PC-9 (cell line): ENCODE measurements at regions not wholly inside any gene's neighbourhood (a gene's known extent, or its start where the extent isn't known, plus 50 kb on each side); places are given as distances from the start of the nearest gene placed in this dataset.

Source experiments
- BruUV-seq: library from RNA; stranded (reverse); fragments of 400-500 nt; replicated peaks from 2 replicates; lab custom pipeline; 2021; lab: Mats Ljungman, UMichigan
- CTCF ChIA-PET: fragments of 300-600 bp; sonication (Branson Sonifier 250); formaldehyde crosslinking; loops from one replicate; lab custom pipeline; 2022; ENCODE audit warnings: antibody characterized with exemption; lab: Charles Lee
- POLR2A ChIA-PET: fragments of 300-600 bp; sonication (Branson Sonifier 250); formaldehyde crosslinking; loops from one replicate; lab custom pipeline; 2022; ENCODE audit warnings: antibody characterized with exemption; ENCODE audit not compliant: unreplicated experiment; lab: Charles Lee
- DNase-seq, 2 experiments: peaks; one replicate each; pipeline versions ENCODE4 v3.0.0 to v3.0.0-alpha.2; 2015 to 2022; ENCODE audit warnings: mixed read lengths in 1 of 2
- H2AFZ ChIP-seq: fragments of 200-600 bp; sonication (generic); 2 replicates; pipeline ENCODE4 v1.8.1; 2017; ENCODE audit warnings: antibody characterized with exemption
- H3F3A ChIP-seq: fragments of 200-600 bp; sonication (generic); 2 replicates; pipeline ENCODE4 v1.8.1; 2017; ENCODE audit warnings: antibody characterized with exemption, mild to moderate bottlenecking, low read depth; ENCODE audit not compliant: insufficient read depth
- H3K27ac ChIP-seq: fragments of 200-600 bp; sonication (generic); 2 replicates; pipeline ENCODE4 v1.6.1; 2016; ENCODE audit warnings: mixed run types
- H3K27me3 ChIP-seq: fragments of 200-600 bp; sonication (generic); 2 replicates; pipeline ENCODE4 v1.6.1; 2016; ENCODE audit warnings: low read depth, mixed run types; ENCODE audit not compliant: insufficient read depth
- H3K36me3 ChIP-seq: fragments of 200-600 bp; sonication (generic); 2 replicates; pipeline ENCODE4 v1.6.1; 2016; ENCODE audit warnings: low read depth, mixed run types
- H3K4me1 ChIP-seq: fragments of 200-600 bp; sonication (generic); replicated peaks from 2 replicates; pipeline ENCODE4 v1.6.1; 2016; ENCODE audit warnings: mixed run types; ENCODE audit not compliant: insufficient read depth
- H3K4me2 ChIP-seq: fragments of 200-600 bp; sonication (generic); 2 replicates; pipeline ENCODE4 v1.6.1; 2017; ENCODE audit warnings: mixed run types
- H3K4me3 ChIP-seq: fragments of 200-600 bp; sonication (generic); 2 replicates; pipeline ENCODE4 v1.6.1; 2016; ENCODE audit warnings: mixed run types
- H3K79me2 ChIP-seq: fragments of 200-600 bp; sonication (generic); 2 replicates; pipeline ENCODE4 v1.6.1; 2017; ENCODE audit warnings: low read depth, mixed run types
- H3K9me2 ChIP-seq: fragments of 200-600 bp; sonication (generic); 2 replicates; pipeline ENCODE4 v1.8.1; 2017; ENCODE audit warnings: mild to moderate bottlenecking; ENCODE audit not compliant: insufficient read depth
- H3K9me3 ChIP-seq: fragments of 200-600 bp; sonication (generic); 2 replicates; pipeline ENCODE4 v1.8.1; 2016; ENCODE audit warnings: low read depth; ENCODE audit not compliant: insufficient read depth
- H4K20me1 ChIP-seq: fragments of 200-600 bp; sonication (generic); 2 replicates; pipeline ENCODE4 v1.8.1; 2017; ENCODE audit not compliant: insufficient read depth
- CTCF ChIP-seq: fragments of 200-600 bp; sonication (generic); conservative IDR thresholded peaks from 2 replicates; pipeline ENCODE4 v1.6.1; 2017; ENCODE audit warnings: mixed run types, antibody characterized with exemption, mild to moderate bottlenecking, moderate library complexity
- EZH2 ChIP-seq: fragments of 200-600 bp; sonication (generic); IDR thresholded peaks from 2 replicates; pipeline ENCODE4 v1.8.0; 2017; ENCODE audit warnings: antibody characterized with exemption, low read depth
- intact Hi-C: fragments of 100-400 bp; cut with micrococcal nuclease; formaldehyde crosslinking; loops from one replicate; pipeline ENCODE4 v1.10.0; 2022; ENCODE audit not compliant: unreplicated experiment

GRCh38 chr12:18898470-18898869 is 160.6 kb downstream of the CAPZA3 start:
- H3K27me3 ChIP-seq: no peaks in the 10 kb centered on the region
- H2AFZ ChIP-seq: no peak overlapping the region
- H3K27ac ChIP-seq: no peak overlapping the region
- H4K20me1 ChIP-seq: no peaks in the 10 kb centered on the region
- H3K4me2 ChIP-seq: no peak overlapping the region
- no TSS peak for BruUV-seq
- intact Hi-C loops: no loop called here
- TF ChIP-seq EZH2: no peak
- TF ChIP-seq CTCF: no peak
- H3F3A ChIP-seq: no peaks in the 10 kb centered on the region
- H3K9me2 ChIP-seq: no peaks in the 10 kb centered on the region
- no peak for DNase-seq
- H3K36me3 ChIP-seq: no peaks in the 10 kb centered on the region
- ChIA-PET POLR2A (no interaction called here), CTCF (no interaction called here)
- H3K9me3 ChIP-seq: no peaks in the 10 kb centered on the region
- no peak overlapping the region for H3K4me3 ChIP-seq
- H3K79me2 ChIP-seq: no peaks in the 10 kb centered on the region
- no peaks in the 10 kb centered on the region for H3K4me1 ChIP-seq

GRCh38 chr12:18899162-18899561 is 161.2 kb downstream of the CAPZA3 start:
- CTCF ChIA-PET: no interaction called here
- intact Hi-C loops: no loop called here

GRCh38 chr12:18899678-18900317 is 161.9 kb downstream of the CAPZA3 start:
- DNase-seq: no peak
- no peak overlapping the region for H3K27ac ChIP-seq
- no peak overlapping the region for H3K4me3 ChIP-seq
- H3K4me2 ChIP-seq: no peak overlapping the region
- H3F3A ChIP-seq: no peaks in the 10 kb centered on the region
- ChIA-PET CTCF (no interaction called here), POLR2A (no interaction called here)
- no peaks in the 10 kb centered on the region for H3K4me1 ChIP-seq
- H2AFZ ChIP-seq: no peak overlapping the region
- H3K9me3 ChIP-seq: no peaks in the 10 kb centered on the region
- no TSS peak for BruUV-seq
- no peaks in the 10 kb centered on the region for H3K36me3 ChIP-seq
- H4K20me1 ChIP-seq: no peaks in the 10 kb centered on the region
- no peak for TF ChIP-seq CTCF
- no peak for TF ChIP-seq EZH2
- H3K27me3 ChIP-seq: no peaks in the 10 kb centered on the region
- intact Hi-C loops: no loop called here
- H3K9me2 ChIP-seq: no peaks in the 10 kb centered on the region
- H3K79me2 ChIP-seq: no peaks in the 10 kb centered on the region

More at GRCh38 chr12:18899162-18899561, 161.2 kb downstream of the CAPZA3 start:
- Histone ChIP-seq H3K36me3 (no peaks in the 10 kb centered on the region), H4K20me1 (no peaks in the 10 kb centered on the region), H3K4me1 (no peaks in the 10 kb centered on the region), H3K27ac (no peak overlapping the region), H3K9me3 (no peaks in the 10 kb centered on the region), H3K27me3 (no peaks in the 10 kb centered on the region), H3K79me2 (no peaks in the 10 kb centered on the region), H3K9me2 (no peaks in the 10 kb centered on the region), H3K4me2 (no peak overlapping the region), H3F3A (no peaks in the 10 kb centered on the region), H2AFZ (no peak overlapping the region), H3K4me3 (no peak overlapping the region)
- TF ChIP-seq EZH2 (no peak), CTCF (no peak)
- BruUV-seq: no TSS peak
- POLR2A ChIA-PET: no interaction called here
- no peak for DNase-seq
